SK-N-SH (cell line): ENCODE measurements at regions not wholly inside any gene's neighbourhood (a gene's known extent, or its start where the extent isn't known, plus 50 kb on each side); places are given as distances from the start of the nearest gene placed in this dataset.

ENCODE experiments used
- CTCF ChIA-PET: fragments of 300-600, 350-600 bp; formaldehyde crosslinking; extraction: SDS; loops from one replicate; lab custom pipeline; 2021; lab: Yijun Ruan, JAX
- POLR2A ChIA-PET: fragments of 350-600 bp; sonication (Branson Sonifier 250); formaldehyde crosslinking; extraction: SDS; loops from one replicate; lab custom pipeline; 2020; ENCODE audit warnings: antibody characterized with exemption, inconsistent platforms; lab: Yijun Ruan, JAX
- DNase-seq: peaks from one replicate; pipeline ENCODE4 v3.0.0; 2012
- H2AFZ ChIP-seq: fragments of 200-600 bp; sonication (generic); 2 replicates; pipeline ENCODE4 v1.8.1; 2016; ENCODE audit warnings: antibody characterized with exemption, mild to moderate bottlenecking, low read depth
- H3F3A ChIP-seq: fragments of 200-600 bp; sonication (generic); replicated peaks from 2 replicates; pipeline ENCODE3; 2016; ENCODE audit warnings: antibody characterized with exemption, mild to moderate bottlenecking; ENCODE audit not compliant: insufficient read depth
- H3K27ac ChIP-seq, 2 experiments: fragments of 200-500 bp in 1 of 2; fragments of 200-600 bp in 1 of 2; sonication (Bioruptor generic) in 1 of 2; sonication (generic), shearing (Covaris generic) in 1 of 2; 2 replicates each; pipeline versions ENCODE4 v1.5.1 to v1.6.1; 2014 to 2016; ENCODE audit warnings: low read depth in 2 of 2, inconsistent platforms in 1 of 2, low read length in 1 of 2, mild to moderate bottlenecking in 1 of 2, mixed read lengths in 1 of 2
- H3K27me3 ChIP-seq: fragments of 200-600 bp; sonication (generic), shearing (Covaris generic); 2 replicates; pipeline ENCODE4 v1.6.1; 2016; ENCODE audit warnings: mixed run types; ENCODE audit not compliant: insufficient read depth
- H3K36me3 ChIP-seq, 2 experiments: fragments of 200-500 bp in 1 of 2; fragments of 200-600 bp in 1 of 2; sonication (Bioruptor generic) in 1 of 2; sonication (generic) in 1 of 2; replicated peaks in 1 of 2; 2 replicates each; pipeline versions ENCODE3 to v1.5.1; 2014 to 2016; ENCODE audit warnings: low read length in 1 of 2, mild to moderate bottlenecking in 1 of 2; ENCODE audit not compliant: insufficient read depth in 2 of 2, control insufficient read depth in 1 of 2
- H3K4me1 ChIP-seq, 2 experiments: fragments of 200-500 bp in 1 of 2; fragments of 200-600 bp in 1 of 2; sonication (Bioruptor generic) in 1 of 2; sonication (generic), shearing (Covaris generic) in 1 of 2; 2 replicates each; pipeline versions ENCODE4 v1.5.1 to v1.6.1; 2014 to 2016; ENCODE audit warnings: low read depth in 1 of 2, low read length in 1 of 2, mixed run types in 1 of 2; ENCODE audit not compliant: insufficient read depth in 2 of 2, control insufficient read depth in 1 of 2
- H3K4me2 ChIP-seq: fragments of 200-600 bp; sonication (generic), shearing (Covaris generic); 2 replicates; pipeline ENCODE4 v1.6.1; 2017; ENCODE audit warnings: mixed run types
- H3K4me3 ChIP-seq, 2 experiments: fragments of 200-500 bp in 1 of 2; fragments of 200-600 bp in 1 of 2; sonication (Bioruptor generic) in 1 of 2; sonication (generic), shearing (Covaris generic) in 1 of 2; 2 replicates each; pipeline versions ENCODE4 v1.5.1 to v1.8.1; 2014 to 2016; ENCODE audit warnings: low read depth in 2 of 2, inconsistent platforms in 1 of 2, low read length in 1 of 2, mild to moderate bottlenecking in 1 of 2, mixed read lengths in 1 of 2, moderate library complexity in 1 of 2
- H3K79me2 ChIP-seq: fragments of 200-600 bp; sonication (generic); 2 replicates; pipeline ENCODE4 v1.8.1; 2017; ENCODE audit warnings: mild to moderate bottlenecking; ENCODE audit not compliant: insufficient read depth
- H3K9ac ChIP-seq: fragments of 200-600 bp; sonication (generic); 2 replicates; pipeline ENCODE4 v1.6.1; 2017; ENCODE audit warnings: mixed run types
- H3K9me2 ChIP-seq: fragments of 200-600 bp; sonication (generic); 2 replicates; pipeline ENCODE4 v1.6.1; 2017; ENCODE audit warnings: mixed run types
- H3K9me3 ChIP-seq: fragments of 200-600 bp; sonication (generic); 2 replicates; pipeline ENCODE4 v1.6.1; 2017; ENCODE audit warnings: mixed run types, mild to moderate bottlenecking, moderate library complexity
- H4K20me1 ChIP-seq: fragments of 200-600 bp; sonication (generic); 2 replicates; pipeline ENCODE4 v1.6.1; 2017; ENCODE audit warnings: mild to moderate bottlenecking, mixed run types; ENCODE audit not compliant: insufficient read depth
- CHD2 ChIP-seq: fragments of 150-350 bp; IDR thresholded peaks from 2 replicates; pipeline ENCODE4 v1.6.1; 2018; ENCODE audit warnings: low read length; ENCODE audit not compliant: partially characterized antibody
- CTCF ChIP-seq: fragments of 200-600 bp; sonication (generic); IDR thresholded peaks from 2 replicates; pipeline ENCODE4 v1.6.1; 2017; ENCODE audit warnings: antibody characterized with exemption, mild to moderate bottlenecking, moderate library complexity
- ELF1 ChIP-seq: IDR thresholded peaks from 2 replicates; pipeline ENCODE4 v1.4.0; 2012
- EP300 ChIP-seq, 2 experiments: IDR thresholded peaks; 2 replicates each; pipeline versions ENCODE4 v1.4.0 to v1.6.1; 2012; ENCODE audit warnings: borderline replicate concordance in 1 of 2, low read depth in 1 of 2, low read length in 1 of 2
- EZH2phosphoT487 ChIP-seq: fragments of 200-600 bp; sonication (generic); IDR thresholded peaks from 2 replicates; pipeline ENCODE4 v1.6.1; 2017; ENCODE audit warnings: low read depth, mixed run types, mild to moderate bottlenecking, antibody characterized with exemption, moderate library complexity, borderline replicate concordance
- FOXJ3 ChIP-seq: sonication (generic); formaldehyde crosslinking; IDR thresholded peaks from 2 replicates; pipeline ENCODE4 v1.5.1; 2020; ENCODE audit warnings: mild to moderate bottlenecking, missing genetic modification reagents
- FOXM1 ChIP-seq: IDR thresholded peaks from 2 replicates; pipeline ENCODE4 v1.4.0; 2012; ENCODE audit warnings: low read depth, mild to moderate bottlenecking
- GABPA ChIP-seq: IDR thresholded peaks from 2 replicates; pipeline ENCODE4 v1.4.0; 2012; ENCODE audit warnings: low read depth, mild to moderate bottlenecking
- MAX ChIP-seq: IDR thresholded peaks from 2 replicates; pipeline ENCODE4 v1.4.0; 2012; ENCODE audit warnings: low read depth
- NRF1 ChIP-seq: IDR thresholded peaks from 2 replicates; pipeline ENCODE4 v1.6.1; 2012; ENCODE audit warnings: low read depth, mild to moderate bottlenecking, low read length
- POLR2AphosphoS5 ChIP-seq: IDR thresholded peaks from 2 replicates; pipeline ENCODE4 v1.6.1; 2012; ENCODE audit warnings: low read depth, low read length
- RAD21 ChIP-seq: IDR thresholded peaks from 2 replicates; pipeline ENCODE4 v1.6.1; 2012; ENCODE audit warnings: mild to moderate bottlenecking, low read length
- RCOR1 ChIP-seq: fragments of 150-350 bp; IDR thresholded peaks from 2 replicates; pipeline ENCODE4 v1.6.1; 2017; ENCODE audit warnings: antibody characterized with exemption, low read length
- REST ChIP-seq: IDR thresholded peaks from 2 replicates; pipeline ENCODE4 v1.6.1; 2012; ENCODE audit warnings: mild to moderate bottlenecking, low read depth, low read length, moderate library complexity
- RFX5 ChIP-seq: IDR thresholded peaks from 2 replicates; pipeline ENCODE4 v1.6.1; 2012; ENCODE audit warnings: mild to moderate bottlenecking, improper control_type of control experiment, low read length
- TAF1 ChIP-seq: IDR thresholded peaks from 2 replicates; pipeline ENCODE4 v1.6.1; 2012; ENCODE audit warnings: low read depth, mild to moderate bottlenecking, low read length, moderate library complexity, borderline replicate concordance
- USF1 ChIP-seq: IDR thresholded peaks from 2 replicates; pipeline ENCODE4 v1.4.0; 2012; ENCODE audit warnings: low read depth, borderline replicate concordance
- YY1 ChIP-seq: IDR thresholded peaks from 2 replicates; pipeline ENCODE4 v1.4.0; 2012; ENCODE audit warnings: low read depth, mild to moderate bottlenecking
- WGBS: methylation state at CpG from one replicate; pipeline ENCODE4 v1.1.6; 2017; ENCODE audit warnings: low lambda C conversion rate; 5-methylcytosine and 5-hydroxymethylcytosine counted together

GRCh38 chr5:24291916-24292315 lies 352.9 kb downstream of the CDH10 start:
- Histone ChIP-seq H4K20me1 (no peaks in the 10 kb centered on the region), H3K36me3 (no peaks in the 10 kb centered on the region), H3K9me2 (no peaks in the 10 kb centered on the region), H3K4me2 (no peak overlapping the region), H3K27ac (no peak overlapping the region), H2AFZ (no peak overlapping the region), H3K9ac (no peak overlapping the region), H3F3A (no peaks in the 10 kb centered on the region), H3K9me3 (no peaks in the 10 kb centered on the region), H3K27me3 (0 out of 2 replicates have a peak, but pooled peaks cover 4% of the 10 kb centered on the region), H3K4me3 (no peak overlapping the region), H3K79me2 (no peaks in the 10 kb centered on the region), H3K4me1 (no peaks in the 10 kb centered on the region)
- ChIA-PET CTCF (no interaction called here), POLR2A (no interaction called here)
- TF ChIP-seq REST = no peak
- no peak for TF ChIP-seq ELF1
- TF ChIP-seq TAF1 = no peak
- TF ChIP-seq POLR2AphosphoS5 = no peak
- no peak for TF ChIP-seq RCOR1
- TF ChIP-seq MAX = no peak
- TF ChIP-seq RFX5 = no peak
- no peak for TF ChIP-seq GABPA
- TF ChIP-seq EP300 (IDR thresholded peaks at IDR 0.05; ENCODE audit: borderline replicate concordance in 1 of 2, low read depth in 1 of 2, low read length in 1 of 2) = no peak
- TF ChIP-seq USF1 = no peak
- no peak for TF ChIP-seq EZH2phosphoT487
- no peak for TF ChIP-seq CTCF
- no peak for TF ChIP-seq FOXJ3 (CRISPR knock-in tag)
- TF ChIP-seq FOXM1 = no peak
- TF ChIP-seq RAD21 = no peak
- TF ChIP-seq CHD2 = no peak
- TF ChIP-seq YY1 = no peak
- TF ChIP-seq NRF1 = no peak
- no peak for DNase-seq
- 4% methylated on average over 2 of the region's 2 CpGs for WGBS
